Esophagus muscularis mucosa (tissue), 4 donors: ENCODE measurements at regions not wholly inside any gene's neighbourhood (a gene's known extent, or its start where the extent isn't known, plus 50 kb on each side); places are given as distances from the start of the nearest gene placed in this dataset.

Experiments
- DNase-seq: peaks from one replicate; pipeline ENCODE4 v3.0.0-alpha.2; 2017; ENCODE audit errors: extremely low spot score
- H3K27ac ChIP-seq, 4 donors: fragments of 200-600 bp; sonication (generic); replicated peaks in 1 of 4; 1 replicate in 3 of 4; 2 replicates in 1 of 4; pipeline ENCODE4 v1.5.1; 2016 to 2019; ENCODE audit warnings: mild to moderate bottlenecking in 1 of 4
- H3K27me3 ChIP-seq, 4 donors: fragments of 200-600 bp; sonication (generic); one replicate each; pipeline versions ENCODE4 v1.5.1 to v1.6.0; 2016 to 2019
- H3K36me3 ChIP-seq, 4 donors: fragments of 200-600 bp; sonication (generic); one replicate each; pipeline ENCODE4 v1.5.1; 2016 to 2019
- H3K4me1 ChIP-seq, 4 donors: fragments of 200-600 bp; sonication (generic); one replicate each; pipeline ENCODE4 v1.5.1; 2016 to 2019
- H3K4me3 ChIP-seq, 4 donors: fragments of 200-600 bp; sonication (generic); 1 replicate in 2 of 4; 2 replicates in 2 of 4; pipeline ENCODE4 v1.5.1; 2016 to 2019; ENCODE audit warnings: mild to moderate bottlenecking in 4 of 4, moderate library complexity in 1 of 4
- H3K9me3 ChIP-seq, 4 donors: fragments of 200-600 bp; sonication (generic); 1 replicate in 3 of 4; 2 replicates in 1 of 4; pipeline ENCODE4 v1.5.1; 2016 to 2019
- EP300 ChIP-seq: sonication (generic); formaldehyde crosslinking; IDR thresholded peaks from one replicate; pipeline ENCODE4 v1.6.1; 2017; ENCODE audit warnings: antibody characterized with exemption
- POLR2A ChIP-seq: fragments of 450-650 bp; IDR thresholded peaks from one replicate; pipeline ENCODE4 v1.6.1; 2017; ENCODE audit warnings: antibody characterized with exemption, moderate library complexity, mild to moderate bottlenecking, low read depth
- POLR2AphosphoS5 ChIP-seq, 2 donors: sonication (generic); formaldehyde crosslinking; IDR thresholded peaks; one replicate each; pipeline ENCODE4 v1.6.1; 2017; ENCODE audit warnings: antibody characterized with exemption in 2 of 2
- WGBS: methylation state at CpG from one replicate; pipeline ENCODE4 v1.1.5; 2018; 5-methylcytosine and 5-hydroxymethylcytosine counted together
- intact Hi-C: fragments of 100-400 bp; cut with DNase I; formaldehyde crosslinking; loops from one replicate; pipeline ENCODE4 v1.15.1; 2023
- TF ChIP-seq, protein P1 (sequence below), 3 experiments: fragments of 200-600 bp in 2 of 3; fragments of 450-650 bp in 1 of 3; sonication (generic) in 2 of 3; IDR thresholded peaks; one replicate each; pipeline ENCODE4 v1.5.1; 2017 to 2019; ENCODE audit warnings: antibody characterized with exemption in 3 of 3, mild to moderate bottlenecking in 2 of 3, moderate library complexity in 1 of 3

DNA sequence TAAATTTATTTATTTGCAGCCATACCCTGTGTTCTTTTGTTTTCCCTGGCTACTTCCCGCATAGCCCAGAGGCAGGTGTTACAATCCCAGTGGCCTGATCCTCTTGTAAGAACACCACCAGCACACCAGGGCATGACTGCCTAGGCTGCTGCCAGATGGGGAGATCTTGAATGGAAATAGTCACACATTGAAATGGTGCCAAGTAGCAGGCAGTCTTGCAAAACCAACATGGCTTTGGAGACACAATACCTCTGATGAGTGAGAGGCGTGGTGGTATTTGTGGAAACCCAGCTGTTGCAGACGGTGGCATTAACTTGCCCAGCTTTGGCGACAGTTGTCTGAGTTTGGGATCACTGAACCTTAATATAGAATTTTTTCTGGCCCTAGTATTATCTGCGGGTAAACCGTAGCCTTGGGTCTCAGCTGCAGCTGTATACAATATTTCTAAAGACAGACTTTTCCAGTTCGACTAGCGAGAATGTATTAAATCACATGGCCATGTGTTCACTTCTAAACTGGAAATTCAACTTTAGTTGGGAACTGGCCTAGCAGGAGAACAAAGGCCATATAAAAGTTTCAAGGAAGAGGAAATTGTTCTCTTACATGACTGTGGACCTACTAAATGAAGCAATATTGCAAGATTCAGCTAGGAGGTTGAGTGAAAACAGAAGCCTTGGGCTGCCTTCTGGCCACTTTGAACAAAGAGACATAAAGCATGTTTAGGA lies 277.0 kb downstream of the SMARCA2 start:
- DNase-seq: peak; percentile 87
- no peak overlapping the region for H3K4me3 ChIP-seq
- no peaks in the 10 kb centered on the region for H3K27me3 ChIP-seq
- H3K4me1 ChIP-seq: no peaks in the 10 kb centered on the region
- no peaks in the 10 kb centered on the region for H3K9me3 ChIP-seq
- 91% methylated on average over 8 of the region's 8 CpGs for WGBS
- TF ChIP-seq EP300: no peak
- TF ChIP-seq, protein P1, sequence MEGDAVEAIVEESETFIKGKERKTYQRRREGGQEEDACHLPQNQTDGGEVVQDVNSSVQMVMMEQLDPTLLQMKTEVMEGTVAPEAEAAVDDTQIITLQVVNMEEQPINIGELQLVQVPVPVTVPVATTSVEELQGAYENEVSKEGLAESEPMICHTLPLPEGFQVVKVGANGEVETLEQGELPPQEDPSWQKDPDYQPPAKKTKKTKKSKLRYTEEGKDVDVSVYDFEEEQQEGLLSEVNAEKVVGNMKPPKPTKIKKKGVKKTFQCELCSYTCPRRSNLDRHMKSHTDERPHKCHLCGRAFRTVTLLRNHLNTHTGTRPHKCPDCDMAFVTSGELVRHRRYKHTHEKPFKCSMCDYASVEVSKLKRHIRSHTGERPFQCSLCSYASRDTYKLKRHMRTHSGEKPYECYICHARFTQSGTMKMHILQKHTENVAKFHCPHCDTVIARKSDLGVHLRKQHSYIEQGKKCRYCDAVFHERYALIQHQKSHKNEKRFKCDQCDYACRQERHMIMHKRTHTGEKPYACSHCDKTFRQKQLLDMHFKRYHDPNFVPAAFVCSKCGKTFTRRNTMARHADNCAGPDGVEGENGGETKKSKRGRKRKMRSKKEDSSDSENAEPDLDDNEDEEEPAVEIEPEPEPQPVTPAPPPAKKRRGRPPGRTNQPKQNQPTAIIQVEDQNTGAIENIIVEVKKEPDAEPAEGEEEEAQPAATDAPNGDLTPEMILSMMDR (IDR thresholded peaks at IDR 0.05): no peak
- no peak for TF ChIP-seq POLR2A
- TF ChIP-seq POLR2AphosphoS5 (IDR thresholded peaks at IDR 0.05): no peak
- H3K36me3 ChIP-seq: no peaks in the 10 kb centered on the region
- no peak overlapping the region for H3K27ac ChIP-seq
- intact Hi-C loops: no loop called here

GRCh38 chr9:2292733-2293132 lies 277.6 kb downstream of the SMARCA2 start:
- intact Hi-C loops: no loop called here
- H3K4me1 ChIP-seq: no peaks in the 10 kb centered on the region
- WGBS: 93% methylated on average over 2 of the region's 2 CpGs

DNA sequence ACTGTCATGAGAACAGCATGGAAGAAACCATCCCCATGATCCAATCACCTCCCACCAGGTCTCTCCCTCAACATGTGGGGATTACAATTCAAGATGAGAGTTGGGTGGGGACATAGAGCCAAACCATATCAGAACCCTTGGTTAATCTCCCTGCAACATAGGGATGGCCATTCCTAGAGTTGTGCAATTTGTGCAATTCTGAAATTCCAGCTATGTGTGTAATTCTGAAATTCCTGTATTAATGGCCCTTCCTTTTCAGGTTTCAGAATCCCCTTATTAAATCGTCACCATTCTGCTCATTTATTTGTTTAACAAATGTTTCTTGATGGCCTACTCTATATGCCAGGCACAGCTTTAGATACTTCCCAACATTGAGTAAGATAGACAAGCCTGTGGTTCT lies 282.6 kb downstream of the SMARCA2 start:
- peak; percentile 47 for DNase-seq
- Histone ChIP-seq H3K4me3 (no peak overlapping the region), H3K9me3 (peaks cover 0 to 12% (median 0%) of the 10 kb centered on the region in 4 donors), H3K36me3 (no peaks in the 10 kb centered on the region), H3K4me1 (no peaks in the 10 kb centered on the region), H3K27ac (no peak overlapping the region), H3K27me3 (no peaks in the 10 kb centered on the region)
- 100% methylated on average over 1 of the region's 1 CpG for WGBS
- intact Hi-C loops: no loop called here
- TF ChIP-seq, protein P1 (IDR thresholded peaks at IDR 0.05): no peak
- no peak for TF ChIP-seq POLR2A
- no peak for TF ChIP-seq POLR2AphosphoS5 (IDR thresholded peaks at IDR 0.05)
- TF ChIP-seq EP300: no peak

More at GRCh38 chr9:2292733-2293132, 277.6 kb downstream of the SMARCA2 start:
- DNase-seq: peak; percentile 53
- no peaks in the 10 kb centered on the region for H3K27me3 ChIP-seq
- H3K27ac ChIP-seq: no peak overlapping the region
- no peaks in the 10 kb centered on the region for H3K36me3 ChIP-seq
- H3K9me3 ChIP-seq: no peaks in the 10 kb centered on the region
- no peak for TF ChIP-seq EP300
- TF ChIP-seq, protein P1 (IDR thresholded peaks at IDR 0.05): no peak
- no peak for TF ChIP-seq POLR2AphosphoS5 (IDR thresholded peaks at IDR 0.05)
- TF ChIP-seq POLR2A: no peak
- H3K4me3 ChIP-seq: no peak overlapping the region

GRCh38 chr9:2298217-2298616 lies 283.1 kb downstream of the SMARCA2 start:
- no peaks in the 10 kb centered on the region for H3K36me3 ChIP-seq
- 88% methylated on average over 1 of the region's 1 CpG for WGBS
- H3K27ac ChIP-seq: no peak overlapping the region
- peaks cover 0 to 12% (median 0%) of the 10 kb centered on the region in 4 donors for H3K9me3 ChIP-seq
- H3K4me3 ChIP-seq: no peak overlapping the region
- H3K4me1 ChIP-seq: no peaks in the 10 kb centered on the region
- peak; percentile 62 for DNase-seq
- H3K27me3 ChIP-seq: no peaks in the 10 kb centered on the region
- TF ChIP-seq POLR2AphosphoS5 (IDR thresholded peaks at IDR 0.05) (no peak), POLR2A (no peak), EP300 (no peak)
- TF ChIP-seq, protein P1 (IDR thresholded peaks at IDR 0.05): no peak
- intact Hi-C loops: no loop called here
